ENCODE measurements at regions not wholly inside any gene's neighbourhood (a gene's known extent, or its start where the extent isn't known, plus 50 kb on each side); places are given as distances from the start of the nearest gene placed in this dataset.
A peak's percentile ranks its signal among the peaks of the same experiment; 100 is the strongest.

GRCh38 chr2:36296798-36297197, 58.8 kb upstream of the CRIM1 start:
- POLR2A ChIA-PET (ENCODE audit: partially characterized antibody): no interaction called here
- 59% methylated on average over 4 of the region's 4 CpGs; no CpG with 5 or more reads in 1 of the 2 experiments for WGBS, 2 experiments (ENCODE audit: extremely low coverage in 1 of 2, insufficient coverage in 1 of 2, insufficient read length in 1 of 2, insufficient replicate concordance in 2 of 2, low coverage in 1 of 2, low lambda C conversion rate in 2 of 2, missing lambda C conversion rate in 1 of 2)
- no peak for DNase-seq (ENCODE audit: low read depth in 1 of 2, low spot score in 2 of 2)

More at GRCh38 chr2:36296798-36297197, 58.8 kb upstream of the CRIM1 start:
- Histone ChIP-seq H3K4me1 (replicated peaks in 1 of 4; ENCODE audit: control insufficient read depth in 3 of 4, insufficient read depth in 4 of 4, low read length in 3 of 4) (peaks cover 0 to 8% (median 4%) of the 10 kb centered on the region in 4 experiments; a peak in 3 of 7 replicates), H4K5ac (ENCODE audit: insufficient read length, low read depth, low read length) (no peak overlapping the region), H2BK120ac (replicated peaks; ENCODE audit: low read depth, low read length) (no peak overlapping the region), H2AK5ac (ENCODE audit: low read depth, low read length) (no peak overlapping the region), H3K79me1 (ENCODE audit: low read depth, low read length) (no peaks in the 10 kb centered on the region), H3K4ac (replicated peaks; ENCODE audit: insufficient read length, low read depth, low read length) (no peak overlapping the region), H3K4me2 (ENCODE audit: insufficient read depth in 1 of 2, low read depth in 2 of 2, low read length in 2 of 2) (no peak overlapping the region), H3K36me3 (ENCODE audit: control insufficient read depth in 2 of 4, insufficient read depth in 4 of 4, low read length in 3 of 4) (no peaks in the 10 kb centered on the region), H2BK20ac (ENCODE audit: low read length) (no peak overlapping the region), H2BK5ac (ENCODE audit: low read depth, low read length) (no peak overlapping the region), H3K4me3 (ENCODE audit: extremely low read depth in 1 of 4, insufficient read depth in 2 of 4, low read depth in 3 of 4, low read length in 4 of 4) (no peak overlapping the region), H2AFZ (ENCODE audit: low read length) (peak overlapping the region; percentile 58; the same call in 1 of the 2 replicates), H3K27me3 (replicated peaks in 1 of 4; ENCODE audit: control insufficient read depth in 3 of 4, extremely low read depth in 1 of 4, insufficient read depth in 3 of 4, low read length in 3 of 4) (no peaks in the 10 kb centered on the region), H3K23ac (ENCODE audit: insufficient read length) (no peak overlapping the region), H2BK15ac (ENCODE audit: low read length) (no peak overlapping the region), H3K14ac (ENCODE audit: insufficient read length) (no peak overlapping the region), H4K8ac (ENCODE audit: extremely low read depth, insufficient read depth, low read length) (no peak overlapping the region), H3K9ac (replicated peaks in 1 of 4; ENCODE audit: extremely low read depth in 1 of 4, low read depth in 3 of 4, low read length in 3 of 4) (no peak overlapping the region), H3K56ac (replicated peaks; ENCODE audit: insufficient read length, low read depth, low read length) (no peak overlapping the region), H3K9me3 (ENCODE audit: insufficient read depth in 2 of 2, low read depth in 1 of 2, low read length in 1 of 2) (no peaks in the 10 kb centered on the region), H4K91ac (replicated peaks; ENCODE audit: insufficient read length, low read length) (no peak overlapping the region), H4K20me1 (replicated peaks in 1 of 2; ENCODE audit: control insufficient read depth in 1 of 2, insufficient read depth in 2 of 2, low read length in 2 of 2) (no peaks in the 10 kb centered on the region), H3K23me2 (ENCODE audit: low read depth, low read length) (no peaks in the 10 kb centered on the region), H3K79me2 (ENCODE audit: control insufficient read depth in 1 of 2, insufficient read depth in 2 of 2, low read length in 2 of 2) (no peaks in the 10 kb centered on the region), H3K18ac (ENCODE audit: extremely low read depth, low read length) (no peak overlapping the region), H3K27ac (ENCODE audit: low read depth, low read length) (no peak overlapping the region), H2BK12ac (ENCODE audit: low read depth, low read length) (no peak overlapping the region)
- CTCF ChIA-PET (ENCODE audit: partially characterized antibody): no interaction called here
- no peak for FAIRE-seq
- TF ChIP-seq TCF12 (IDR thresholded peaks at IDR 0.05; ENCODE audit: low read depth, low read length): 0 out of 2 replicates have a peak, but pooled peaks have one; percentile 41
- no peak for TF ChIP-seq GTF2F1 (IDR thresholded peaks at IDR 0.05; ENCODE audit: borderline replicate concordance, low read depth, low read length)
- no peak for TF ChIP-seq NRF1 (IDR thresholded peaks at IDR 0.05; ENCODE audit: low read depth, low read length)

Measured in H1 (cell line).